ENCODE measurements at regions not wholly inside any gene's neighbourhood (a gene's known extent, or its start where the extent isn't known, plus 50 kb on each side); places are given as distances from the start of the nearest gene placed in this dataset.
"Not testable (repeated sequence)": the region's sequence is repeated elsewhere in the genome, so short reads cannot be mapped to it uniquely, and the experiment has no call there.

- no peak for DNase-seq
Measured at GRCh38 chr5:66234241-66234640, 90.1 kb downstream of the SREK1 start.

GRCh38 chr5:66238435-66238834 lies 94.3 kb downstream of the SREK1 start:
- DNase-seq, result no peak

DNA sequence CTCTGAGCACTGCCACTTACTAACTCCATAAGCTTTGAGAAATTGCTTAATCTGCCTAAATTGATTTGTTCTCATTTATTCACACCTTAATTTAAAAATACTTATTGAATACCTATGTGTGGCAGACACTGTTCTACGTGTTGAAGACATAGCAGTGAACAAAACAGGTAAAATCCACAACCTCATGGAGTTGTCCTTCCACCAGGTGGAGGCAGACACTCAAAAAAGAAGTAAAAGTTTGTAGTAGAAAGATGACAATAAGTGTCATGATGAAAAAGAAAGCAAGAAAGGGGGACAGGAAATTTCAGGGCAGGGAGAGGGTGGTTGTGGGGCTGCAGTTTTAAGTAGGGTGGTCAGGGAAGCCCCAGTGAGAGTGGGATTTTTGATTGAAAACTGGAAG lies 94.9 kb downstream of the SREK1 start:
- no peak for DNase-seq

DNA sequence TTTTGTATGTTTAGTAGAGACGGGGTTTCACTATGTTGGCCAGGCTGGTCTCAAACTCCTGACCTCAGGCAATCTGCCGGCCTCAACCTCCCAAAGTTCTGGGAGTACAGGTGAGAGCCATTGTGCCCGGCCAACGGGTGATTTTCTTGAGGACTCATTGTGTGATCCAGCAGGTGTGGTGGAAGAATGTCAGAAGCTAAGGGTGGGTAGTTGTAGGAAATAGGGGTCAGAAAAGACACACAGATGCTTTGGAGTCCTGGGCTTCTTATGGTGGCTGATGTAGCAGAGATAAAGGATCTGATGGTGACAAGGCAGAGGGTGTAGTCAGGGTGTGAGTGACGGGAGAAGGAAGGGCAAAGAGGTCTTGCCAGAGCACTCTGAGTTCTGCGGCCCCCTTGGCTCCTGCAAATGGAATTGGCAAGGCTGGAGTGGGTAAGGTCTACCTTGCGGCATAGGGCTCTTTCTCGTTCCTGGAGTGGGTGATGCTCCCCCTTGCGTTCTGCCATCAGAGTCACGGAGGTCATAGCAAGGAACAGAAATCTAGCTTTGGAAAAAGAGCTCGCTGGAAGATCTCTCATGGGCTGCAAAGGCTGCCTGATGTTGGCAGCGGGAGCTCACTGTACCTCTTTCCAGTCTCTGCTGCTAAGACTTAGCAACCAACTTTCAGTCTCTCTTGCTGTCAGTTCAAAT lies 97.2 kb downstream of the SREK1 start:
- no peak for DNase-seq

DNA sequence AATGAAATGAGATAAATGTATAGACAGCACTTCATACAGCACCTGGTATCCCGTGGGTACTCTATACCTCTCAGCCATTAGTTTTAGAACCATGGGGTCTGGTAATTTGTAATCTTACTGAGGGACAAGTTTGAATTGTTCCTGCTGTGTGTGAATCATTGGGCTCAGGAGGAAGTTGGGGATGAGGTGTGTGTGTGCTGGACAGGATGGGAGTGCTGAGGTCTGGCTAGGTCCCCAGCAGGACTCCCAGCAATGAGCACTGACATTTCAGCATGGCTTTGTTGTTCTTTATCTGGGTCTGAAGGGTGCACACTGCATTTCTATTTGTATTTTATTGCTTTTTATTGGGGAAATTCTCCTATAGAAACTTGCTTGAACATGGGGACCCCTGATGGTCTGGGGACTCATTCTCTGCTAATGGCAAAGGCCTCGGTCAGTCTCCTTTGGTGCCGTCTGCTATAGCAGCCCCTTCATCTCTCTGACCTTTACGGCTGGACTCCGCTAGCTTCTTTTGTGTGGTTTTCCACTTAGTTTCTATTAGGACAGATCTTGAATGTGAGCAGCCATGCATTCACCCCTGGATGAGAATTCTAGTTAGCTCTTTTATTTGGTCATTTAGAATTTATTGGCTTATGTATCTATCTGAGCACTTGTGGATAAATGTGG lies 98.1 kb downstream of the SREK1 start:
- DNase-seq, result no peak

DNA sequence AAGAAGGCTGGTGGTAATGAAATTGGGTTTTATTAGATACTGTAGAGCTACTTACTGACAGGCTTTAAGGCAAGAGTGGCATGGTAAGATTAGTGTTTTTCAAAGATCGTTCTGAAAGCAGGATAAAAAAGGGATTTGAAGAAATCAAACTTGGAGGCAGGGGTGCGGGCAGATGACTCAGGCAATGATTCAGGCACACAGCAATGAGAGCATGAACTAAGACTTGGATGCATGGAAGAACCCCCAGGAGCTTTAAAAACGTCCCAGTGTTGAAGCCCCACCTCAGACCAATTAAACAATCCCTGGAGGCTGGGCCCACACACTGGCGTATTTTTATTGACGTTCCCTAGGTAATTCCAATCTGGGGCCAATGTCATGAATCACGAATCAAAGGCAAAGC lies 102.5 kb downstream of the SREK1 start:
- DNase-seq, result no peak

DNA sequence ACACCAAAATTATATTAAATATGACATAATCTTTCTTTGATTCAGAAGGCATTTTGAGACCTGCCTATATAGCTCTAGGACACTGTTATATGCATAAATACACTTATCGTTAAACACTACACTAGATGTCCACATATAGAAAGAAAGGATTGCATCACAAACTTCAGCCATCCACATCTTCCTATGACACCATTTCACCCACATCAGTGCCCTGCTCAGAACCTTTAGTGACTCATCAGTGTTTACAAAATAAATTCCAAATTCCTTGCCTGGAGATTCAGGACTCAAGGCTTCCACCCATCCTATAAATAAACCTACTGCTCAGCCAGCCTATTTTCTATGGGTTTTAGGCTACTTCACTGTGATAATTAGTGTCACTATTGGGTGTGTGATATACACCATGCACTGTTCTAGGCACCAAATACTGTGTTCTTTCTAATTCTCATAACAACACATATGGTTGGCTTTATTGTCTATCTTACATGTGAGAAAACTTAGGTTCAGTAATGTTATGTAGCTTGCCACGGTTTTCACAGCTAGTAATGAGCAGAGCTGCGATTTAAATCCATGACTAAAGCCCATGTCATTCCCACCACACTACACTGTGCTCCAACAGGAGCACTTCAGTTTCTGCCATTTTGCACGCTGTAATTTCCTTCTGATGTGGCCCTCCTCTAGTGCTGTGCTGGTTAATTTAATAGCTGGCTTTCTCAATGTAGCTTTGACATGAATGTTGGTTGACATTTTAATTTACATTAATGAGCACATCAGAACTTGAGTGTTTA lies 103.3 kb downstream of the SREK1 start:
- no peak for DNase-seq

DNA sequence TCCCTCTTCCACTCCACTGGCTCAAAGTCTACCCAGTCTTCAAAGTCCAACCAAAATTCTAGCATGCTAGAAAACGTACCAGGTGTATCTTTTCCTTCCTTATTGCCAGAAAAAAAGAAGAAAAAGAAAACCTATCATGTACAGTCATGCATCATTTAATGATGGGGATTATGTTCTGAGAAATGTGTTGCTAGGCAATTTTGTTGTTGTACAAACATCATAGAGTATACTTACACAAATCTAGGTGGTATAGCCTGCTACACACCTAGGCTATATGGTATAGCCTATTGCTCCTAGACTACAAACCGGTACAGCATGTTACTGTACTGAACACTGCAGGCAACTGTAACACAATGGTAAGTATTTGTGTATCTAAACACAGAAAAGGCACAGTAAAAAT lies 104.8 kb downstream of the SREK1 start:
- DNase-seq, result no peak

DNA sequence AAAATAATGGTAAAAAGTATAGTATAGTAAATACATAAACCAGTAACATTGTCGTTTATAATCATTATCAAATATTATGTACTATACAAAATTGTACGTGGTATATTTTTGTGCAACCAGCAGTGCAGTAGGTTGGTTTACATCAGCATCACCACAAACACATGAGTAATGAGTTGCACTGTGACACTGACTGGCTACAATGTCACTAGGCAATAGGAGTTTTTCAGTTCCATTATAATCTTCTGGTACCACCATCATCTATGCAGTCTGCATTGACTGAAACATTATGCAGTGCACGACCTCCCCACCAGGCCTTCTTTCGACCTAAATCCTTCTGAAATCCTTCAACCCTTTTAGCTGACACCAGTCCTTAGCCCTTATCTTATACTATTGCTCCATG lies 105.8 kb downstream of the SREK1 start:
- no peak for DNase-seq

DNA sequence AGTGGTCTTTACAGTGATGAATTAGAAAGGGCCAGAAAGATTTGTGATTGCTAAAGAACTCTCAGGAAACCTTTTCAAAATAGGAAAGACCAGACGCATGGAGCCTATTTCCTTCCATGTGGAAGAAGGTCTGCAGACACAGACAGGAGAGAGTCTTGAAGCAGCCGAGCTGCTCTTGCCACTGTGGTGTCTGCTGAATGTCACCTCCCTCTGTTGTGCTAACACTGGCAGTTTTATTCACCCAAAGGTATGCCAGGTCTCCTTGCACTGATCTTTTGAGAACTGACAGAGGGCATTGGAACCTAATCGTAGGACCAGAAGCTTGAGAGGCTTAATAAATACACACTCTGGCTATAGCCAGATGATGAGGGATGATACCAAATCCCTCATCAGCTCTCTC lies 108.7 kb downstream of the SREK1 start:
- DNase-seq, result no peak

GRCh38 chr5:66255714-66256113 lies 111.6 kb downstream of the SREK1 start:
- DNase-seq, result no peak

DNA sequence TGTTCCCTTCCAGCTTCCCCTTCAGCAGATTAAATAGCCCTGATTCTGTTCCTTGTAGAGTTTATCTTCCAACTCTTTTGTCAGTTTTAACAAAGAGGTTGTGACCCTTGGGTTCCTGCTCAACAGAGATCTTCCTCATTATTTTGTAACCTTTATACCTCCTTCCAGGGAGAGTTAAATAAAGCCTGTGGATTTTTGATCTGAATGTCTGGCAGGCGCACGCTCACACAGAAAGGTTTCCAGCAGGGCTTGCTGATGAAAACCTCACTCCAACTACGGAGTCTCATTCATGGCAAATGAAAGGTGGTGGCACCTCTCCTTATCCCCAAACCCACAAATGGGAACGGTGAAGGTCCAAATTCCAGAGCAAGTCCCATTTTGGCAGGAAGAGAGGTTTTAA lies 129.0 kb downstream of the SREK1 start:
- DNase-seq, result no peak

DNA sequence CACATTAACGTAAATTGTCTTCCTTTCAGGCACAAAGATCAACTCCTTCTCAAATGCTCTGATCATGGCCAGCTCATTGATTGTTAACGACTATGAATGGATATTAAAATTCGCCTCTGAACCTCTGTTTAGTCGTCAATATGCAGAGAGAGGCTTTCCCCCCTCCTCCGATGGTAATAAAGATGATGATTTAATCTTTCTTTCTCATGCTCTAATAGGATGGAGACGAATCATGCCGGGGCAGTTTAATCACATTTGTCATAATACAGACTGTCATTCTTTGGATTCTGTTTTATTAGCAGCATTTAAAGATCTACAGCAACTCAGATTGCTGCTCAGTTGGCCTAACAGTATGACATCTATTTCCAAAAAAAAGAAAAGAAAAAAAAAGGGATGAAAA lies 132.9 kb downstream of the SREK1 start:
- DNase-seq, result no peak

DNA sequence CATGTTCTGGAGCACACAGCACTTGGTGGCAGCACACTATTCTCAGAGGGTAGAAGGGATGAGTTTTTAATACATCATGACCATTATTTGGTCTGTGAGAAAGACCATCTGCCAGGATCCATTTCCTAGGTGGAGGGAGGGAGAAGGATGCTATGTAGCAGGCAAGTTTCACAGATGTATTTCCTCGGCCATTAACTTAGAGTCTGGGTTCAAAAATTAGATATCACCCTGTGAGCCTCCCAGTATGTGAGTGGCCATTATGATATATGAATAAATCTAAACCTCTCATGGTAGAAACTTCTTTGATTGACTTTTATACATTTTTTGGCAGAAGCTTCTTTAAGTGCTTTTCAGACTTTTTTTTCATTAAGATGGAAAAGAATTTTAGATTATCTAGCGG lies 133.9 kb downstream of the SREK1 start:
- no peak for DNase-seq

DNA sequence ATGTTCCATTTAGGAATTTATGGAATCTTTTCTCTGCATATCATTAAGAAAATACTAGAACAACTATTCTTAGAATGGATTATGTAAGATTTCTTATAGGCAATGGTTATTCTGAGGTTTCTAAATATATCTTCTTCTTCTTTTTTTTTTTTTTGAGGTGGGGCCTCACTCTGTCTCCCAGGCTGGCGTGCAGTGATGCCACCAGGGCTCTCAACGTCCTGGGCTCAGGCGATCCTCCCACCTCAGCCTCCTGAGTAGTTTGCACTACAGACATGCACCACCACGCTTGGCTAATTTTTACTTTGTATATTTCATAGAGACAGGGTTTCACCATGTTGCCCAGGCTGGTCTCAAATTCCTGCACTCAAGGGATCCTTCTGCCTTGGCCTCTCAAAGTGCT lies 137.2 kb downstream of the SREK1 start:
- no peak for DNase-seq

DNA sequence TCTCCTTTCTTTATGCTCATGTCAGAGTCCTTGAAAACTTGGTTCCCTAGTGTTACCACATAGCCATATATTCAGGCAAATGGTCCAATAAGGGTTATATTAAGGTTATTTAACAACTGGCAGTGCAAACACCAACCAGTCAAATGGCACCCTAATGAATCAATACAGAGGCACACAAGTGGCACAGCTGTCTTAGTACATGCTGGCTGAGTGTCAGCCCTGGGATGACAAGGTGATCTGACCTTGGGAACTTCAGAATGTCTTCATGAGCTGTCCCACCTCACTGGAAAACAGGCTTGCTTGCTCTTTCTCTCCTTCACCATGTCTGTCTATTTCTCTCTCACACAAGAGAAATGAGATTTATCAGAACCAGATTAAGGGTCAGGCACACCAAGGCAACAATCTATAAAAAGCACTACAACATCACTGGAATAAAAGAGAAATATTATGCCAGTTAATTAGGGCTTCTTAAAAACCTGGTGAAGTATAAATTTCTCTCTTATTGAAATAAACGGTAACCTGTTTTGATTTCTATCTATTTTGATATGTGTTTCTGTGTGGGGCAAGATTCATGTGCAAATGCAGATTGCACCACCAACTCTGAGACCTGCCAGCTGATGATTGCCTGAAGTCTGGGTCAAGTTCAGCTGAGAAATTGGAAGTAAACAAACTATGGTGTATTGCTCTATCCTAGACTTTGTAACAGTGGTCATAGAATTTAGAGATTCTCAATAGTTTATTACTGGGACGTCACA lies 140.7 kb downstream of the SREK1 start:
- DNase-seq, result no peak

DNA sequence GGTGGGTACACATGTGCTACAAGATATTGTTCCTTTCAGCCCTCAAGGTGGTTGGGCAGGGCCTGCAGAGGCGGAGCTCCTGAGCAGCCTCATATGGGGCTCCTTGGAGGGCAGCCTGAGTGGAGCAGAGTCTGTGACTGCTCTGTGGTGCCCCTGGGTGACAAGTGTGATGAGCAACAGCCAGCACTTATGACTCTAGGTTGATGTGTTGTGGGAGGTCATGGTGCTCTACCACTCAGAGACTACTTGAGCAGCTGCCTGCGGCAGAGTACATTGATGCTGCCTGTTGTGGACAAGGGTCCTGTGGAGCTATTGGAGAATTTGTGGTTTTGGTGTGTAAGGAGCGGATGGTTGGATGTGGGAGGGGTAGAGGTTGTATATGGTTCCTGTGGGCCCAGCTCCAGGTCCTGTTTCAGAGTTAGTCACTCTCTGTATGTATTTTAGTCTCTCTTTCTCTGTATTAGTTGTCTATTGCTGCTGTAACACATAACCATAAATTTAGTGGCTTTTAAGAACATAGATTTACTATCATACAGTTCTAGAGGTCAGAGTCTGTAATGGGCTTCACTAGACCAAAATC lies 141.3 kb downstream of the SREK1 start:
- DNase-seq, result no peak

- DNase-seq, result no peak
Measured at GRCh38 chr5:66291771-66292170, 147.7 kb downstream of the SREK1 start.

GRCh38 chr5:66293851-66294250 lies 149.8 kb downstream of the SREK1 start:
- not testable (repeated sequence) for DNase-seq

DNA sequence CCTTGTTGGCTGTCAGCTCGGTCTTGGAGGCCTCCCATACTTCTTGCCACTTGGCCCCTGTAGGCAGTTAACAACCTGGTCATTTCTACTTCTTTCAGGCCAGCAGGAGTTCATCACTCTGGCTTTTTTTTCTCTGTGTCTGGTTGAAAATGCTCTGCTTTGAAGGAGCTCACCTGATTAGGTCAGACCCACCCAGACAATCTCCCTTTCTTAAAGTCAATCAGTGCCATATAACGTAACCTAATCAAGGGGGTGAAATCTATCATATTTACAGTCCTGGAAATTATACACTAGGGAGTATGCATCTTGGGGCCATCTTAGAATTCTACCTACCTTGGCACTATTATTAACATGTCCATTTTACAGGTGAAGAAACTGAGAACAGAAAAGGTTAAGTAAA lies 155.4 kb downstream of the SREK1 start:
- DNase-seq, result no peak

DNA sequence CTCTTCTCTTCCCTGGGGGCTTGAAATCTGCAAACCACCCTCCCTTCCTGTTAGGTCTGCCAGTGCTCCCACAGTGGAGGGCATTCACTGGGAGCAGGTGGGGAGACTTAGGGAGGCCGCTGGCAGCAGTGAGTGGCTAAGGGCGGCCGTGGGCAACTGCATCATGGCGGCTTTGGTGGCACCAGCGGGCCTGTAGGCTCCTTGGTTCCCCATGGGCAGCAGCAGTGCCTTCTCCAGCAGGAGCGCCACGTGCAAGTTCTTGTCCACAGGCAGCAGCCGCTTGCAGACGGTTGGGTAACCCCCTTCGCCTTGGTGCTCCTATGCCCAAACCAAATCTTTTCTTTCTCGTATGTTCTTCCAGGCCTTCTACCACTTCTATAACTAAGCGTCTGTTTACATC lies 158.2 kb downstream of the SREK1 start:
- no peak for DNase-seq

GRCh38 chr5:66306105-66306843 lies 162.2 kb downstream of the SREK1 start:
- peak; percentile 43 to 46 for DNase-seq

All from AML-193 (cell line).